ENCODE measurements at regions not wholly inside any gene's neighbourhood (a gene's known extent, or its start where the extent isn't known, plus 50 kb on each side); places are given as distances from the start of the nearest gene placed in this dataset.

DNA sequence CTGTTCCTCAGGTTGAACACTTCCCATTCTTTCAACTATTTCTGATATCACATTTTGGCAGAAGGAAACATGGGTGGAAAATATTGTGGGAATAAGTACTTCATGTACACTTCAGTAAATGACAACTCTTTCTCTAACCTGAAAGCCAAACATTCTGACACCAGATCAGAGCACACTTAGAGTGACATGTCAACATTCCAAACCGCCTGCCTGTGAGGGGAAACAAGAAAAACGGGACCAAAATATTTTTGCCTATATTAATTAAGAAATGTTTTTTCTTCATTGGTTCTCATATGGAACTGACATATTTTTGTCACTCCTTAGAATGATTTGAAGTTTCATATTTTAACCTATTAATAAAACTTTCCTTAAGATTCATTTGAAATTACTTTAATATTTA, 483.1 kb downstream of the MAFB start:
- TF ChIP-seq, protein P1, sequence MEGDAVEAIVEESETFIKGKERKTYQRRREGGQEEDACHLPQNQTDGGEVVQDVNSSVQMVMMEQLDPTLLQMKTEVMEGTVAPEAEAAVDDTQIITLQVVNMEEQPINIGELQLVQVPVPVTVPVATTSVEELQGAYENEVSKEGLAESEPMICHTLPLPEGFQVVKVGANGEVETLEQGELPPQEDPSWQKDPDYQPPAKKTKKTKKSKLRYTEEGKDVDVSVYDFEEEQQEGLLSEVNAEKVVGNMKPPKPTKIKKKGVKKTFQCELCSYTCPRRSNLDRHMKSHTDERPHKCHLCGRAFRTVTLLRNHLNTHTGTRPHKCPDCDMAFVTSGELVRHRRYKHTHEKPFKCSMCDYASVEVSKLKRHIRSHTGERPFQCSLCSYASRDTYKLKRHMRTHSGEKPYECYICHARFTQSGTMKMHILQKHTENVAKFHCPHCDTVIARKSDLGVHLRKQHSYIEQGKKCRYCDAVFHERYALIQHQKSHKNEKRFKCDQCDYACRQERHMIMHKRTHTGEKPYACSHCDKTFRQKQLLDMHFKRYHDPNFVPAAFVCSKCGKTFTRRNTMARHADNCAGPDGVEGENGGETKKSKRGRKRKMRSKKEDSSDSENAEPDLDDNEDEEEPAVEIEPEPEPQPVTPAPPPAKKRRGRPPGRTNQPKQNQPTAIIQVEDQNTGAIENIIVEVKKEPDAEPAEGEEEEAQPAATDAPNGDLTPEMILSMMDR (IDR thresholded peaks at IDR 0.05; ENCODE audit: partially characterized antibody, unreplicated experiment), result no peak
- H3K9me3 Mint-ChIP-seq (ENCODE audit: unreplicated experiment), result no peaks in the 10 kb centered on the region
- DNase-seq, result no peak
- H3K27me3 Mint-ChIP-seq (ENCODE audit: unreplicated experiment), result peaks cover 2% of the 10 kb centered on the region
- no peaks in the 10 kb centered on the region for H3K36me3 Mint-ChIP-seq (ENCODE audit: unreplicated experiment)
- no peak overlapping the region for H3K27ac Mint-ChIP-seq (ENCODE audit: unreplicated experiment)
- no peak overlapping the region for H3K4me3 Mint-ChIP-seq (ENCODE audit: unreplicated experiment)
- no peaks in the 10 kb centered on the region for H3K4me1 Mint-ChIP-seq (ENCODE audit: low read depth, unreplicated experiment)

DNA sequence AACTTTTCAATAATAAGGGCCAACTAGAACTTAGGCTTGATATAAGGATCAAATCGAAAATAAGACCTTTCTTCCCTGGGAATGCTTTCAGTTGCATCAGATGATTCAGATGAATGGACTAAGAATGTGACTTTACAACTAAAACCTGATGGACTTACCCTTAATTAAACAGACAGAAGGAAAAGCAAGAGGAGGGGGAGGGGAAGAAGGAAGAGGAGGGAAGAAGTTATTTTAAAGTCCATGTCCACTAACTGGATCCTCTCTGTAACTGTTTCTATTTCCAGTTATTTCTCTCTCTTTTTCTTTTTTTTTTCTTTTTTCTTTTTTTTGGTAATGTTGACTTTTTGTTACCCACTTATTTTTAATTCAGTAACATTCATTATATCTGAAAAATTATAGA, 486.0 kb downstream of the MAFB start:
- TF ChIP-seq, protein P1 (IDR thresholded peaks at IDR 0.05; ENCODE audit: partially characterized antibody, unreplicated experiment), result no peak
- H3K36me3 Mint-ChIP-seq (ENCODE audit: unreplicated experiment), result no peaks in the 10 kb centered on the region

DNA sequence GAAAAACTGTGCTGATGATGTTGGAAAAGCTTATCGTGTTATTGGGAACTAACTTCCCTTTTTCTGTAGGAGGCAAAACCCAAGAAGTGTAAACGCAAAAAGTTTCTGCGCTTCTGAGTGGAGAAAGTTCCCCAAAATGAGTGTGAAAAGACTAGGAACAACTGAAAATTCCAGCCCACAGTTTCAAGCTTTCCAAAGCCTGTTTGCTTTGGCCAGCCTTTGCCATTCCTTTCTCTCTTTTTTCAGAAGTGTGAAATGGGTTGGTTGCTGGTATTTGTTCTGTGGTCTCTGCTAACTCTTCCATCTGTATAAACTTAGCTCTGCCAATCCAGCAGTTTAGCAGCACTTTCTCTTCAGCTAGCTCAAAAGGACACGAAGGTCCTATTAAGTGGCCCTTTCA, 491.3 kb downstream of the MAFB start:
- no peak for DNase-seq
- TF ChIP-seq, protein P1 (IDR thresholded peaks at IDR 0.05; ENCODE audit: partially characterized antibody, unreplicated experiment), result no peak
- Mint-ChIP-seq H3K27ac (ENCODE audit: unreplicated experiment) (no peak overlapping the region), H3K4me3 (ENCODE audit: unreplicated experiment) (no peak overlapping the region), H3K4me1 (ENCODE audit: low read depth, unreplicated experiment) (no peaks in the 10 kb centered on the region), H3K27me3 (ENCODE audit: unreplicated experiment) (peaks cover 1% of the 10 kb centered on the region), H3K36me3 (ENCODE audit: unreplicated experiment) (no peaks in the 10 kb centered on the region), H3K9me3 (ENCODE audit: unreplicated experiment) (no peaks in the 10 kb centered on the region)

More for the DNA sequence above, 486.0 kb downstream of the MAFB start:
- H3K9me3 Mint-ChIP-seq (ENCODE audit: unreplicated experiment), result no peaks in the 10 kb centered on the region
- peaks cover 2% of the 10 kb centered on the region for H3K27me3 Mint-ChIP-seq (ENCODE audit: unreplicated experiment)
- H3K27ac Mint-ChIP-seq (ENCODE audit: unreplicated experiment), result no peak overlapping the region
- no peak for DNase-seq
- no peak overlapping the region for H3K4me3 Mint-ChIP-seq (ENCODE audit: unreplicated experiment)
- no peaks in the 10 kb centered on the region for H3K4me1 Mint-ChIP-seq (ENCODE audit: low read depth, unreplicated experiment)

DNA sequence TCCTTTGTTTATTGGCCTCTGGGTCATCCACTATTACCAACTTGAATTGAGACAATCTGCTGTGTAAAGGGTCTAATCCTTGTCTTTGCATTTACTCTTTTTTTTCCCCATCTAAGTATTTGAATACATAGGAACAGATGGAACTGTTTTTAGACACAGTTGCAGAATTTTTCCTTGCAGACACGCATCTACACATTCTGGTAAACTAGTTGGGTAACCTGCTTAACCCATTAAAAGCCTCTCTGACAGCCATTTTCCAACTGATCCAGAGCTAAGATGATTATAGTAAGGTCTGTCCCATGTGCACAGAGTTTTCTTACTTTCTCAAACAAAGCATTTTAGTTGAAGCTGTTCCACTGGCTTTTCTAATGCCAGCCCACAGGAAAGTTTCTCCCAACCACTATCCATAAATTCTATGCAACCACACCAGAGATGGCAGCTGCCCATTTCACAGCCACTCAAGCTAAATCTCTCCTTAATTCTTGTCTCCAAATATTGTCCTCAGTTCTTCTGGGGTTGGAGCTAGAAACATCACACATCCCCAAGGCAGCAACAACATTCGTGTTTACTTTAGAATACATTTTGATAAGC, 492.1 kb downstream of the MAFB start:
- H3K4me3 Mint-ChIP-seq (ENCODE audit: unreplicated experiment), result no peak overlapping the region
- no peaks in the 10 kb centered on the region for H3K4me1 Mint-ChIP-seq (ENCODE audit: low read depth, unreplicated experiment)
- no peaks in the 10 kb centered on the region for H3K27me3 Mint-ChIP-seq (ENCODE audit: unreplicated experiment)

DNA sequence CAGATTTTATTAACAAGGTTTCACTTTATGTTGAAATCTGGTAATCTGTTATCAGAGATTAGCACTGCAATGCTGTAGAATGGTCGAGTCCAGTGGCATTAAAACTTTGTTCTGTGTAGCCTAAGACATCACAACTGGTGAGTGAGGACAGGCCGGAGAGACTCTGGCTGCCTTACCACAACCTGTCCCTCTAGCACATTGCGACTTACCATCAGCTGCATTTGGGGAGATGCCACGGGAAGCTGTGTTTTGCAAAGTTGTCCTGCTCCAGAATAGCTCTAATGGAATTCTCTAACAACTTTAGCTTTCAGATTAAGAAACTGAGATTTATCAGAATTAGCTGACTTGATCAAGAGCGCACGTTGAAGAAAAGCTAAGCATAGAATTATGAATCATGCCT, 493.3 kb downstream of the MAFB start:
- H3K4me3 Mint-ChIP-seq (ENCODE audit: unreplicated experiment), result no peak overlapping the region
- H3K27ac Mint-ChIP-seq (ENCODE audit: unreplicated experiment), result no peak overlapping the region
- DNase-seq, result no peak
- H3K27me3 Mint-ChIP-seq (ENCODE audit: unreplicated experiment), result no peaks in the 10 kb centered on the region
- H3K4me1 Mint-ChIP-seq (ENCODE audit: low read depth, unreplicated experiment), result no peaks in the 10 kb centered on the region
- TF ChIP-seq, protein P1 (IDR thresholded peaks at IDR 0.05; ENCODE audit: partially characterized antibody, unreplicated experiment), result no peak
- H3K9me3 Mint-ChIP-seq (ENCODE audit: unreplicated experiment), result no peaks in the 10 kb centered on the region
- H3K36me3 Mint-ChIP-seq (ENCODE audit: unreplicated experiment), result no peaks in the 10 kb centered on the region

More for the DNA sequence above, 492.1 kb downstream of the MAFB start:
- Mint-ChIP-seq H3K36me3 (ENCODE audit: unreplicated experiment) (no peaks in the 10 kb centered on the region), H3K9me3 (ENCODE audit: unreplicated experiment) (no peaks in the 10 kb centered on the region), H3K27ac (ENCODE audit: unreplicated experiment) (no peak overlapping the region)
- DNase-seq, result no peak
- TF ChIP-seq, protein P1 (IDR thresholded peaks at IDR 0.05; ENCODE audit: partially characterized antibody, unreplicated experiment), result no peak

Measured in glutamatergic neuron (in vitro differentiated cells).